GM18873 (cell line): ENCODE measurements at regions not wholly inside any gene's neighbourhood (a gene's known extent, or its start where the extent isn't known, plus 50 kb on each side); places are given as distances from the start of the nearest gene placed in this dataset.

Source experiments
- ATAC-seq: cut with Tn5 transposase; IDR thresholded peaks from one replicate; pipeline ENCODE4 v1.9.1; 2021; ENCODE audit warnings: mild to moderate bottlenecking, moderate library complexity, moderate number of reproducible peaks; ENCODE audit not compliant: unreplicated experiment, low FRiP score

GRCh38 chr6:47091886-47092668 lies 49.9 kb upstream of the ADGRF1 start:
- no peak for ATAC-seq
